ENCODE measurements at regions not wholly inside any gene's neighbourhood (a gene's known extent, or its start where the extent isn't known, plus 50 kb on each side); places are given as distances from the start of the nearest gene placed in this dataset.
"Not testable (repeated sequence)": the region's sequence is repeated elsewhere in the genome, so short reads cannot be mapped to it uniquely, and the experiment has no call there.

DNA sequence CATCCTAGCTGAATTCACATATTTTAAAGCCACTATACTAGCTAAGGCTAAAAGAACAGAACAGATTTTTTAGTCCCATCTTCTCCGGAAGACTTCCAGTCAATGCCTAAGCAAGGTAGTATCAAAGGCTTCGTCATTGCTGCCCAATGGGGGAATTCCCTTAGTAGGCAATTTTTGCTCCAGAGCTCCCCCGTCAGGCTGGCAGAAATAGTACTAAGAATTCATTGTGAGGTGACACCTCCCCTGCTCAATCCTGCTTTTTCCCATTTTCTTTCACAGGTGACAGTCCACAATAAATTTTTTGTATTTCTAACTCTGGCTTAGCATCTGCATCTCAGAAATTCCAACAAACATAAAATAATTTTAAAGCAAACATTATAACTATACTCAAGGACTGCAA lies 52.8 kb upstream of the SRSF6 start:
- DNase-seq = no peak

DNA sequence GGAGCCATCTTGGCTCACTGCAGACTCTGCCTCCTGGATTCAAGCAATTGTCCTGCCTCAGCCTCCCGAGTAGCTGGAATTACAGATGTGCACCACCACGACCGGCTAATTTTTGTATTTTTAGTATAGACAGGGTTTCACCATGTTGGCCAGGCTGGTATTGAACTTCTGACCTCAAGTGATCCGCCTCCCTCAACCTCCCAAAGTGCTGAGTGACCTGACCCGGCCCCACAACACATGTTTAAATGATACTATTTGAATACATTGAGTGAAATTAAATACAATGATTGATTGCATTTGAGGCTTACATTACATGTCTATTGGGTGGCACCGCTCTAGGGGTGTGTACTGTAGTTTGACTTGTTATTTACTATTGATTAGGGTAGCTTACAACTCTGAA lies 56.8 kb upstream of the SRSF6 start:
- DNase-seq = not testable (repeated sequence)

DNA sequence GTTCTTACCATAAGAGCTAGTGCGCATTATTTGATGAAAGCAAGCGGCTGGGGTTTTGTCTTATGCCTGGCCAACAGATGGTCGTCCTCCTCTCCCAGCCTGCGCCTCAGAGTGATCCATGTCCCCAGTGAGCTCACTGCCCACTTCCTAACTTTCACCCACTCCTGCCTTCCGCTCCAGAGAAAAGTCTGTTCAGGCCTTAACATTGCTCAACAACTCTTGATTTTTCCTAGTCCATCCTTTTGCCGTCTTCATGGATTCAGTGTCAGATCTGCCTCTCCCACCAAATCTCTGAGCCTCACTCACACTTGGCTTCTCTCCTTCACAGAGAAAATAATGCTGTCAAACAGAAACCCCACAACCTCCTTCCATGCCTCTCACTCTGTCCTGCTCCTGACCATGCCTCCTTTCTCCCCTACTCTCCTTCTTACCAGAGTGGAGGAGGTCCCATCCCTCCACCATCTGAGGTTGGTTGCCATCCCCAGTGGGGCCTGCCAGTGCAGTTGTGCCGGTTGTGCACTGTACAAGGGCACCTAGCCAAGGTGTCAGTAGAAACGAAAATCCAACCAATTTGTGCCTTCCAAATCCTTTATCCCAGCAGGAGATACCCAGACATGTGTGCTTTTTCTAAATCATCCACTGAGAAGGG lies 58.9 kb upstream of the SRSF6 start:
- no peak for DNase-seq

DNA sequence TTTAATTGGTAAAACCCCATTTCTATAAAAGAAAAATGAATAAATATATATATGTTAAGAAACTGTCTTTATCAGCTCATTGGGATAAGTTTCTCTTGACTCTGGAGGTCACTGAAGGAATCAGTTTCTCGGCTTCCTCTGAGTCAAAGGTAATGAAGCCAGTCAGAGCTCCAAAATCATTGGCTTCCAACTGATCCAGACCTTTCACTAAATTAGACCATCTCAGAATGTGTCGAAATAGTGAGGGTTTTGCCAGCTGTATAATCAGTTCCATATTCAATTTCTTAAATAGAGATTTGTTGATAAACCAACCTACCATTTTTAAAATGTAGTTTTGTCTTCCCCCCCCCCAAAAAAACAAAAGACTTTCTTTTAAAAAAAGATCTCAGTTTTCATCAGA lies 60.5 kb upstream of the SRSF6 start:
- no peak for DNase-seq

DNA sequence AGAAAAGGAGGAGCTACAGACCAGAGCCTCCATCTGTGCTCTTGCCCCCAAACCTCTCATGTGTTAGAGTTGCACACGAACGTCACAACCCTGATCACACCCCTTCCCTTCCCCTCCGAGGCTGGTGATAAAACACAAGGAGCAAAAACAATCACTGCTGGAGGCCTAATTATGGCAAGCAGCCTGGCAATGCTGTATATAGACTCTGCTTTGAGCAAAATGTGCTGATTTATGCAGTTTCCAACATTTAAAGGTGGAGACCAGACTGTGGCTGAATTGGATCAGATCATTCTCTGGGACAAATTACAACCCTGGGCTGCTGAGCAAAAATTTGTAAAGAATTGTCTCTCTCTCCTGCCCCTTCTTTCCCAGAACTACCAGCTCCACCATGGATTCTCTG lies 64.6 kb upstream of the SRSF6 start:
- DNase-seq = no peak

DNA sequence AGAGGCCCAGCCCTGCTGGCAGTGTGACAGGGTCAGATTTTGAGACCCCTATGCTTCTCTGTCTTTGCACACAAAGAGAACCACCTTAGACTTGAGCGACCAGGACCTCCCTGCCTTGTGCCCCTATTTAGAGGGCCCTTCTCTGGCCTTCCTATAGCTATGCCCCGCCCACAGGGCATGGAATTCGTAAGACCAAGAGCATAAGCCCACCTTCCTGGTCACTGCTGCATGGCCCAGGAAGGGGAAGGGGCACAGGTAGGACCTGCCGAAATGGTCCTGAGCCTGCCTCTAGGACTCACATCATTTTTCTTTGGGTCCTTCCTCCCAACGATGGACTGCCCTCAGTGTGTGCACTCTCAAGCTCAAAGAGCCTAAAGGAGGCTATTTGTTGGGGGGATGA lies 65.1 kb upstream of the SRSF6 start:
- no peak for DNase-seq

DNA sequence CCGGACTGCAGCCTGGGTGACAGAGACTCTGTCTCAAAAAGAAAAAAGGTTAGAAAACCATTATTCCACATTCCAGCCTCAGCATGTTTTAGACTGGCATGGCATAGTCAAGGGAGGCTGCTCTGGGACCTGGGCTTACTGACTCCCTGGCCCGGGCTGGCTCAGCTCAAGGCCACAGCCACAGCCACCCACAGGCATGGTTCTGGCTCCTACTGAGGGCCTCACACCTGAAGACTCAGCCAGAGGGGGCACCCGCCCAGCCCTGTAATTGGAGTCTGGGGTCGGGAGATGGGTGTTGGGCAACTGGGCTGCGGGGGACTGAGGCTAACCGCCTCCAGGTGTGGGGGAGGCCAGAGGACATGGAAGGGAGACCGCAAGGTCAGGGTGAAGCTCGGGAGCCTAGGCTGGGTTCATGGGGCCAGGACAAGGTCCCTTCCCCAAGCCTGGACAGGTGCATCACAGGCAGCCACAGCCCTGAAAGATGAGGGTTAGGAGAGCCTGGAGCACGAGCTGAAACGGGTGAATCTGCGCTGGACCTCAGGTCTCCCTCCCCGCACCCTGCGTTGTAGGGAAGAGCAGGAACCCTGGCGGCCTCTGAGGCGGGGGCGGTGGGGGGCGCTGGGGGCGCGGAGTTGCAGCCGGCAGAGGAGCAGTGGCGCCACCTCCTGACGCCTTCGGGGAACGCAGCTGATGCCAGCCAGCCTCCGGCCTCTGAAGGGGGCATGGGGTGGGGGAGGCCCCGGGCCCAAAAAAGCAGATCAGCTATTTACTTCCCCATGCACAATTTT lies 67.7 kb upstream of the SRSF6 start:
- DNase-seq = no peak

DNA sequence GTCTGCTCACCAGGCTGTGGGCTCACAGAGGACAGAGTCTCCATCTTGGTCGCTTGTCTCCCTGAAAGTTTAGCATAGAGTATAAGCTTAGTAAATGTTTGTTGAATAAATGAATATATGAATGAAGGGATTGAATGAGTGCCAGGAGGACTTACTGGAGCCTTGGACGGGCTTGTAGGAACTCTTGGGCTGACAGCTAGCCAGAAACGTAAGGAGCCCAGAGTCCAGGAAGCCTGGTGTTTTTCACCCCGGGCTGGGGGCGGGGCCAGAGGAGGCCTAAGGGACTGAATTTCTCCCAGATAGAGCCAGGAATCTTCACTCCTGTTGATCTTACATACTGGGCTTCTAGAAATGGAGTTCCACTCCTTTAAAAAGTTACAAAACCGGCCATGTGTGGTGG lies 68.5 kb upstream of the SRSF6 start:
- no peak for DNase-seq

DNA sequence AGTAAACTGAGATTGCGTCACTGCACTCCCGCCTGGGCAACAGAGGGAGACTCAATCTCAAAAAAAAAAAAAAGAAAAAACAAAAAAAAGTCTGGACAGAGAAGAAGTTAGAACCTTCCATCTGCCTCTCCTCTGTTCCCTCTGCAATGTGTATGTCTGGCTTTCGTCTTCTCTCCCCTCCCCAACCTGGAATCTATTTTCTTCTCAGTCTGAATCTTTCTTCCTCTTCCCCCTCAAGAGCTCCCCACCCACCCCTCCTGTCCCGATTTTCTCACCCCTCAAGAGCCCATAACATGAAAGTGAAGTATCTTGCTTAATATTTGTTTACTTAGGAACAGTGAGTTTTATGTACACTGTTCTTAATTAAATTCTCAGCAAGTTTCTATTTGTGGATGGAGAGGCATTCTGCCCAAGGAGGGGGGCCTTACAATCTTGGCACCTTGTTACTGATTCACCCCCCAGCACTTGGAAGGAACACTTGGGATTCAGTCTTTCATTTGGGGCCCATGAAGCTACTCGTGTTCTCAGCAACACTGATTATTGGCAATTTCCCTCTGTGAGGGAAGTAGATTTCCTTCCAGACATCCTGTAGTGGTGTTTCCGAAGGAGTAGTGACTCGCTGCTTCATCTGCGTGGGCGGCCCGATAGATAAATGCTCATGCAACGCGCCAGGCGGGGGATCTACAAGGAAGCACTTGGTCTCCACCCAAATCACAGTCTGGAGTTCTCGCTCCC lies 69.3 kb upstream of the SRSF6 start:
- DNase-seq = no peak

DNA sequence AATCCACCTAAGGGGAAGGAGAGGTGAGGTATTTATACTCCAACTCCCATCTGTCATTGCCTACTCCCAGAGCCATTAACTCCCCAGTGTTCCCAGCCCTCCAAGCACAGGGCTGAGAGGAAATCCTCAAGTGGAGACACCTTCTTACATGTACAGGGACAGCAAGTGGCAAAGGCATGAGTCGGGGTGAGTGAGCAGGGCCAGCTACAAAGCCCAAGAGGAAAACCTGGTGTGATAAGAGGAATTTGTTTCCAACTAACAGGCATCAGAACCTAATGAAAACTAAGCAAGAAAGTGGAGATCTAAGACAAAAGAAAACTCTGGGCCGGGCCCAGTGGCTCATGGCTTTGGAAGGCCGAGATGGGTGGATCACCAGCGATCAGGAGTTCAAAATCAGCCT lies 70.0 kb upstream of the SRSF6 start:
- no peak for DNase-seq

DNA sequence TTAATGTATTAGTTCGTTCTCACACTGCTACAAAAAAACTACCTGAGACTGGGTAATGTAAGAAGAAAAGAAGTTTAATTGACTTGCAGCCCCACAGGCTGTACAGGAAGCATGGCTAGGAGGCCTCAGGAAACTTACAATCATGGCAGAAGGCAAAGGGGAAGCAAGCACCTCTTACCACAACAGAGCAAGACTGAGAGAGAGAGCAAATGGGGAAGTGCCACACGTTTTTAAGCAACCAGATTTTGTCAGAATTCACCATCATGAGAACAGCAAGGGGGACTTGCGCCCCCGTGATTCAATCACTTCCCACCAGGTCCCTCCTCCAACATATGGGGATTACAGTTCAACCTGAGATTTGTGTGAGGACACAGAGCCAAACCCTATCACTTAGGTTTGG lies 70.8 kb upstream of the SRSF6 start:
- DNase-seq = no peak

DNA sequence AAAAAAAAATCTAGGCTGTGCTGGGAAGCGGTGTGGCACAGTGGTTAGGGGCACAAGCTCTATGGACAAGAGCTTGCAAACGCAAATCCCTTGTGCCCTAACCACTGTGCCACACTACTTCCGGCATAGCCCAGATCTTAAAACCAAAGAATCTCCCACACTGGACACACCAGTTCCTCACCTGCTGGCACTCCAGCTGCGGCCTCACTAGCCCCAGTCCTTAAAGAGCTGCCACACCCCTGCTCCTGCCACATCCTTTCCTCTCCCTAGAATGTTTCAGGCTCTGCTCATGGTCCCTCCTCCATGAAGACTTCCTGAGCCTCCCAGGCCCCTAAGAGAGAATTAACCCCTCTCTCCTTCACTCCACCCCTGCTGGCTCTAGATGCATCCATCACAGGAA lies 71.8 kb upstream of the SRSF6 start:
- no peak for DNase-seq

DNA sequence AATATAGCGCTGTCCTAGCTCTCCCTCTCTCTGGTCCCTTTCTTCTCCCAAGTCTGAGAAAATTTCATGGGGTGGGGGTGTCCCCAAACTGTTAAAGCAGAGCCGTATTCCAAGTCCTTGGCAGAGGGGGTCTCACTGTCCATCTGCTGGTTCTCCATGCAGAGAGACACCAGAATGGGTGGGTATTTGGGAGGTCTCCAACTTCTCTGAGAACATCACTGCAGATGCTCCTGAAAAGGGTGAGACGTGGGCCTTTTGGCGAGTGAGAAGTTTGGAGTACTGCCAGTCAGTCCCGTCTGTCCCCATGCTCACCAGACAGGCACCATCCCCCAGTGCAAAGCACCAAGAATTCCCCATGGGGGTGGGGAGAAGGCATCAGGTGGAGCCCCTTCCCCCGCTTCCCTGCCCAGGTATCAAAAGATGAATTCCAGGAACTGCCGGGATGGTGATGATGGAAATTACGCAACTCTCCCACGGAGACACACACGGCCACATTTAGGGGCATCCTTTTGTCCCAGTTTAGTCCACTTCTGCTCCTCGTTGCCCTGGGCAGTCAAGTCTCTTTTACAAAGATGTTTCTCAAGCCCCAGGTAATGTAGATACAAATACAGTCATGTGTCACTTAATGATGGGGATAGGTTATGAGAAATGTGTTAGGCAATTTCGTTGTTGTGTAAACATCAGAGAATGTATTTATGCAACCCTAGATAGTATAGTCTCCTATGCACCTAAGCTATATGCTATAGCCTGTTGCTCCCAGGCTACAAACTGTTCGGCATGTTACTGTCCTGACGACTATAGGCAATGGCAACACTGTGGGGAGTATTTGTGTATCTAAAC lies 73.4 kb upstream of the SRSF6 start:
- DNase-seq = no peak

DNA sequence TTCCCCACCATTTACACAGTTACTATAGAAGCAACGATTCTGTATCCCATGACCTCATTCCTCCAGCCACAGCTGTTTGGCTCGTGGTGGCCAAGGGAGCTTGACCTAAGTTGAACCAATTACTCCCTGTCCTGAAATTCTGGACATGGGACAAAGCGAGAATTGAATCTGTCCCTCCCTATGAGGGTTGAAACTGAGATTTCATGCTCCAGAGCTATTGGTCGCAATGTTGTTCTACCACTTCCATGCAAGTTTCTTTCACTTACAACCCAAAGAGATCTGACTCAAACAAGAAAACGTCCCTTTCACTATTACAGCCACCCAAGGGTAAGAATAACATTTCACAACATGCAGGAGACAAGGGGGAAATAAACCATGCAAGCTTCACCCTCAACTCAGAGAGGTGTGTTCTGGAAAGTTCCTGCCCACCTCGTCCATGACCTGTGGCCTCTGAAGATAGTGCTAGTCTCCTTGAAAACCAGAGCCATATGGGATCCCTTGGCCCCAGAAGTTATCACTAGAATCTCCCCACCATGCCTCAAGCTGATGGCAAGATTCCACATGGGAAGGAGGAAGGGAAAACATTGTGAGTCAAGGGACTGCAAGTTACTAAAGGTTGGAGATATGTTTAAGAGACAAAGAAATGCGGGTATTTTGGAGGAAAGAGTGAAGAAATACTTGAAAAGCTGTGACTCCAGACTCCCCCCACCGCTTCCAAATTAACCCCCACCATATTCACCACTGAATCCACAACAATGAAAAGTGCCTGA lies 74.5 kb upstream of the SRSF6 start:
- DNase-seq = no peak

DNA sequence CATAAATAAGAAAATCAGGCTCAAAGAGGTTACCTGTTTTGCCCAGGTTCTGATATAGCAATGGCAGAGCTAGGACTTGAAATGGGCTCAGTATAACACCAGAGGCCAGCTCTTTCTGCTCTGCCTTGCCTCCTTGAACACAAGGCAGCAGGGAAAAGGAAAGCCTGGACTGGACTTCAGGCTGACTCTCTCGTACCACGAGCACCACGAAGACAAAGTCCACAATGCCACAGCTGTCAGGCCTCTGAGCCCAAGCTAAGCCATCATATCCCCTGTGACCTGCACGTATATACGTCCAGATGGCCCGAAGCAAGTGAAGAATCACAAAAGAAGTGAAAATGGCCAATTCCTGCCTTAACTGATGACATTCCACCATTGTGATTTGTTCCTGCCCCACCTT lies 75.6 kb upstream of the SRSF6 start:
- not testable (repeated sequence) for DNase-seq

DNA sequence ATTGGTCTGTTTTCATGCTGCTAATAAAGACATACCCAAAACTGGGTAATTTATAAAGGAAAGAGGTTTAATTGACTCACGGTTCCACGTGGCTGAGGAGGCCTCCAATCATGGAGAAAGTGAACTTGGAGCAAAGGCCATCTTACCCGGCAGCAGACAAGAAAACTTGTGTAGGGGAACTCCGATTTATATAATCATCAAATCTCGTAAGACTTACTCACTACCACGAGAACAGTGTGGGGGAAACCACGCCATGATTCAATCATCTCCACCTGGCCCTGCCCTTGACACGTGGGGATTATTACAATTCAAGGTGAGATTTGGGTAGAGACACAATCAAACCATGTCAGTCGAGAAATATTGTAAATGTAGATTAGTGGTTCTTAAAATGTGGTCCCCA lies 76.2 kb upstream of the SRSF6 start:
- not testable (repeated sequence) for DNase-seq

DNA sequence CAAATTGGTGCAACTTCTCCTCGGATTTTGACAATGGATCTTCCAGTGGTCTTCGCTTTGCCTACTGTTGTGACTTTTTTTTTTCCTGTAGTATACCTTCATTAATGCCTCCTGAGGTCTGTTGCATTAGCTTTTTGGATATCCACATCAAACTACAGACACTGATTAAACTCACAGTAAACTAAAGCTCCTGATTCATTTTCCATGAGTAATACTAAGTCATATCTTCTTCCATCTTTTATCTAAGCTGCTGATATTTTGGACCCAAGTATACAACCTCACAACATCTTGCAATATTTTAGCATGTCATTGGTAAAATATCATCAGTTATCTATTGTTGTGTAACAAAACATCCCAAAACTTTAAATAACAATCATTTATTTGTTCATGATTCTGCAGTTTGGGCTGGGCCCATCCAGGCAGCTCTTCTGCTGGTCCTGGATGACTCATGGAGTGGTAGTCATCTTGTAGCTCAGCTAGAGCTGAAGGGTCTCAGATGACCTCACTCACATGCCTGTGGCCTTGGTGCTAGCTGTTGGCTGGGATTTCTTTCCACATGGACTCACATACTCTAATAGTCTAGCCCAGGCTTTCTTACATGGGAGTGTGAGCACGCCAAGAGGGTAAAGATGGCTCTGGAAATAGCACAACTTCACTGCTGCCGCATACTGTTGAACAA lies 78.3 kb upstream of the SRSF6 start:
- no peak for DNase-seq

DNA sequence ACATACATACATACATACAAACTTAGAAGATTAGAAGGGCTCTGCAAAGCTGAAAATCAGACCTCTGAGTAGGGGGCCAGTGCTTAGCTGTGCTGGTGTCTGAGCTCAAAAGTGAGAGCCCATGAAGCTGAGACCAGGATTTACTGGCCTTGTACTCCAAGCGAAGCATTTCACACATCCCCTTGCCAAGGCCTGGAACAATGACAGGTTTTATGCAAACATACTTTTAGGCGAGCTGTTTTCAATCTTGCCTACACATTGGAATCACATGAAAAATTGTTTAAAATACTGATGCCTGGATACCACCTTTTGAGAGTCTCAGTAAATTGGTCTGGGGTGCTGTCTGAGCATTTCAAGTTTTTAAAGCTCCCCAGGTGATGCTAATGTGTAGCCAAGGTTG lies 80.9 kb upstream of the SRSF6 start:
- DNase-seq = no peak

DNA sequence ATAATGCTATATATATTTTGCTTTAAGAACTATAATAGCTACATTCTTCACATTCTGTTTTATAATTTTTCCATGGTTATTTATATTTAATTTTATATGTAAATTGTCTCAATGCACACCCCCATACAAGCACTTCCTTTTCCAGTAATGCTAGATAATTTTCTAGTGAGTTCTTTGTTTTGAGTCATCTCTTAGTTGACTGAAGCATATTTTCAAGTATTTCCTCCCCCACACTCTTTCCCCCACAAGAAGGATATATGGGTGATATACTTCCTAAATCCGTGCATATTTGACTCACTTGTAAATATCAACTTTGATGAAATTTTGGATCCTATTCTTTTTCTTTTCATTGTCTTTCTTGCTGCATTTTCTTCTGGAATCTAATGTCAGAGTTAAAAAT lies 82.1 kb upstream of the SRSF6 start:
- DNase-seq = no peak

DNA sequence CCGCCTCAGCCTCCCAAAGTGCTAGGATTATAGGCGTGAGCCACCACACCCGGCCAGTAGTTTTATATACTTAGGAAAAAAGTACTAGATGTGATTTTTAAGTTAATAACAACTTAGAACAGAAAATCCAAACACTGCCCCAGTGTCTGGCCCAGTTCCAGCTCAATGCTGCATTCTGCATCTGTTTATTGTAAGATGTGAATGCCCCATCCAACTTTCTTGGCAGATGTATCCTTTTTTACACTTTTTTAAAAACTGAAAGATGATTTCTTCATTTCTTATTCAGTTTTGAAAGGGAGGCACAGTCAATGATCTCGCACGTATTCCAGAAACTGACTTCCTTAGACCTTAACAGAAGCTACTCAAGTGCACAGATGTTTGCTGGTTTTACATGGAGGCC lies 85.6 kb upstream of the SRSF6 start:
- no peak for DNase-seq

DNA sequence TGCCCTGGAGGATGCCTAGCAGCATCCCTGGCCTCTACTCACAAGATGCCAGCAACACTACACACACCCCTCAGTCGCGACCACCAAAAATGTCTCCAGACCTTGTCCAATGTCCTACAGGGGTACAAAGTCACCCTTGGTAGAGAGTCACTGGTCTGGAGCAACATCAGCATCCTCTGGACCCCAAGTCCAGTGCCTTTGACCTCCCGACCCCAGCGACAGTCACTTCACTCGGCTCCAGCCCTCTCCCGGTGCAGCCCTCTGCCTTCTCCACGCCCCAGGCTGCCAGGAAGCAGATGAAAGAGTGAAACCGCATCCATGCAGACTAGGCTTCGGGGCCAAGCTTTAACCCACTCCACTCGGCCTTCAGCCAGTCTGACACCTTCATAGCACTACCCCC lies 92.0 kb upstream of the SRSF6 start:
- DNase-seq = no peak

DNA sequence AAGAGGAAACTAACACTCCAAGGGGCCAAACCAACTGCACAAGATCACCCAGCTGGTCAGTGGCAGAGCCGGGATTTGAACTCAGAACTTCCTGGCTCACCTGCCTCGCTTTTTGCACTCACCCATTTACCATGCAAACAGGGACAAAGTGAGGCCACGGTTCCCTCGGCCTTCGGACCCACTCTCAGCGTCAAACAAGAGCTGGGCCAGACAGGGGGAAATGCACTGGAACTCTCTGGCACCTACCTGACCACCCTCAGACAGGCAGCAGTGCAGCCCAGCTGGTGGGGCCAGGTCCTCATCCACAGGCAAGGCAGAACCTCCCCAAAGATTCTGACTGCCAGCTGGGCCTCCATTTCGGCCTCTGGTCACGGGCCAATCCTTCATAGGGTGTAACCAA lies 93.7 kb upstream of the SRSF6 start:
- no peak for DNase-seq

All from NCI-H1105 (cell line).